ENCODE measurements at regions not wholly inside any gene's neighbourhood (a gene's known extent, or its start where the extent isn't known, plus 50 kb on each side); places are given as distances from the start of the nearest gene placed in this dataset.
"Not testable (repeated sequence)": the region's sequence is repeated elsewhere in the genome, so short reads cannot be mapped to it uniquely, and the experiment has no call there.

GRCh38 chr12:89058402-89058801, 293.9 kb downstream of the DUSP6 start:
- DNase-seq = no peak

- DNase-seq = not testable (repeated sequence)
Measured at GRCh38 chr12:89053817-89054216, 298.5 kb downstream of the DUSP6 start.

GRCh38 chr12:89051065-89051677, 301.1 kb downstream of the DUSP6 start:
- peak; percentile 68 for DNase-seq

- no peak for DNase-seq
Measured at GRCh38 chr12:89047856-89048418, 304.4 kb downstream of the DUSP6 start.

- no peak for DNase-seq
Measured at GRCh38 chr12:89041078-89041477, 311.2 kb downstream of the DUSP6 start.

- DNase-seq = peak; percentile 67
Measured at GRCh38 chr12:89040146-89040964, 311.9 kb downstream of the DUSP6 start.

GRCh38 chr12:89038831-89039512, 313.3 kb downstream of the DUSP6 start:
- DNase-seq = no peak

- no peak for DNase-seq
Measured at GRCh38 chr12:89033062-89033461, 319.2 kb downstream of the DUSP6 start.

GRCh38 chr12:89029961-89030360, 322.3 kb downstream of the DUSP6 start:
- peak; percentile 37 for DNase-seq

GRCh38 chr12:89024580-89024979, 327.7 kb downstream of the DUSP6 start:
- DNase-seq = no peak

GRCh38 chr12:89023936-89024335, 328.4 kb downstream of the DUSP6 start:
- DNase-seq = no peak

GRCh38 chr12:89020689-89021088, 331.6 kb downstream of the DUSP6 start:
- no peak for DNase-seq

- no peak for DNase-seq
Measured at GRCh38 chr12:89020121-89020480, 332.2 kb downstream of the DUSP6 start.

GRCh38 chr12:89019439-89020120, 332.7 kb downstream of the DUSP6 start:
- peak; percentile 86 for DNase-seq

- peak; percentile 74 for DNase-seq
Measured at GRCh38 chr12:89016970-89017778, 335.1 kb downstream of the DUSP6 start.

- no peak for DNase-seq
Measured at GRCh38 chr12:89015419-89015818, 336.9 kb downstream of the DUSP6 start.

- DNase-seq = peak; percentile 3
Measured at GRCh38 chr12:88998421-88998820, 353.9 kb downstream of the DUSP6 start.

GRCh38 chr12:88996200-88996788, 356.0 kb downstream of the DUSP6 start:
- DNase-seq = no peak

GRCh38 chr12:88994971-88995370, 357.3 kb downstream of the DUSP6 start:
- no peak for DNase-seq

GRCh38 chr12:88994537-88994936, 357.8 kb downstream of the DUSP6 start:
- DNase-seq = peak; percentile 32

GRCh38 chr12:88993651-88994050, 358.6 kb downstream of the DUSP6 start:
- DNase-seq = peak; percentile 74

GRCh38 chr12:88986056-88986455, 366.2 kb downstream of the DUSP6 start:
- DNase-seq = no peak
